ENCODE measurements at regions not wholly inside any gene's neighbourhood (a gene's known extent, or its start where the extent isn't known, plus 50 kb on each side); places are given as distances from the start of the nearest gene placed in this dataset.

GRCh38 chr1:38120552-38121230, 74.1 kb upstream of the POU3F1 start:
- H3K9me3 Mint-ChIP-seq (ENCODE audit: low read depth, unreplicated experiment): no peaks in the 10 kb centered on the region
- no TSS peak for BruUV-seq (replicated peaks)
- peaks cover 3% of the 10 kb centered on the region for H3K36me3 Mint-ChIP-seq (ENCODE audit: insufficient read depth, unreplicated experiment)
- CTCF ChIA-PET: no interaction called here
- H3K4me1 Mint-ChIP-seq (ENCODE audit: low read depth, unreplicated experiment): no peaks in the 10 kb centered on the region
- DNase-seq: no peak
- no peak overlapping the region for H3K27ac Mint-ChIP-seq (ENCODE audit: unreplicated experiment)
- peaks cover 96% of the 10 kb centered on the region for H3K27me3 Mint-ChIP-seq (ENCODE audit: unreplicated experiment)
- TF ChIP-seq CTCF (IDR thresholded peaks at IDR 0.05; ENCODE audit: unreplicated experiment): no peak
- H3K4me3 Mint-ChIP-seq (ENCODE audit: low read depth, unreplicated experiment): no peak overlapping the region
- intact Hi-C loops (cut with micrococcal nuclease; ENCODE audit: unreplicated experiment): no loop called here

GRCh38 chr1:38118976-38119375, 72.4 kb upstream of the POU3F1 start:
- CTCF ChIA-PET: no interaction called here
- intact Hi-C loops (cut with micrococcal nuclease; ENCODE audit: unreplicated experiment): no loop called here
- H3K27ac Mint-ChIP-seq (ENCODE audit: unreplicated experiment): no peak overlapping the region

GRCh38 chr1:38117444-38117887, 70.9 kb upstream of the POU3F1 start:
- H3K27me3 Mint-ChIP-seq (ENCODE audit: unreplicated experiment): peaks cover 99% of the 10 kb centered on the region
- no peak overlapping the region for H3K4me3 Mint-ChIP-seq (ENCODE audit: low read depth, unreplicated experiment)
- CTCF ChIA-PET: no interaction called here
- no peak for TF ChIP-seq CTCF (IDR thresholded peaks at IDR 0.05; ENCODE audit: unreplicated experiment)
- H3K27ac Mint-ChIP-seq (ENCODE audit: unreplicated experiment): no peak overlapping the region
- intact Hi-C loops (cut with micrococcal nuclease; ENCODE audit: unreplicated experiment): no loop called here
- no peak for DNase-seq
- BruUV-seq (replicated peaks): no TSS peak
- H3K9me3 Mint-ChIP-seq (ENCODE audit: low read depth, unreplicated experiment): no peaks in the 10 kb centered on the region
- H3K36me3 Mint-ChIP-seq (ENCODE audit: insufficient read depth, unreplicated experiment): peaks cover 3% of the 10 kb centered on the region
- no peaks in the 10 kb centered on the region for H3K4me1 Mint-ChIP-seq (ENCODE audit: low read depth, unreplicated experiment)

More at GRCh38 chr1:38118976-38119375, 72.4 kb upstream of the POU3F1 start:
- H3K27me3 Mint-ChIP-seq (ENCODE audit: unreplicated experiment): peaks cover 96% of the 10 kb centered on the region
- H3K4me3 Mint-ChIP-seq (ENCODE audit: low read depth, unreplicated experiment): no peak overlapping the region
- peaks cover 3% of the 10 kb centered on the region for H3K36me3 Mint-ChIP-seq (ENCODE audit: insufficient read depth, unreplicated experiment)
- H3K4me1 Mint-ChIP-seq (ENCODE audit: low read depth, unreplicated experiment): no peaks in the 10 kb centered on the region
- TF ChIP-seq CTCF (IDR thresholded peaks at IDR 0.05; ENCODE audit: unreplicated experiment): no peak
- no peaks in the 10 kb centered on the region for H3K9me3 Mint-ChIP-seq (ENCODE audit: low read depth, unreplicated experiment)
- DNase-seq: no peak
- no TSS peak for BruUV-seq (replicated peaks)

DNA sequence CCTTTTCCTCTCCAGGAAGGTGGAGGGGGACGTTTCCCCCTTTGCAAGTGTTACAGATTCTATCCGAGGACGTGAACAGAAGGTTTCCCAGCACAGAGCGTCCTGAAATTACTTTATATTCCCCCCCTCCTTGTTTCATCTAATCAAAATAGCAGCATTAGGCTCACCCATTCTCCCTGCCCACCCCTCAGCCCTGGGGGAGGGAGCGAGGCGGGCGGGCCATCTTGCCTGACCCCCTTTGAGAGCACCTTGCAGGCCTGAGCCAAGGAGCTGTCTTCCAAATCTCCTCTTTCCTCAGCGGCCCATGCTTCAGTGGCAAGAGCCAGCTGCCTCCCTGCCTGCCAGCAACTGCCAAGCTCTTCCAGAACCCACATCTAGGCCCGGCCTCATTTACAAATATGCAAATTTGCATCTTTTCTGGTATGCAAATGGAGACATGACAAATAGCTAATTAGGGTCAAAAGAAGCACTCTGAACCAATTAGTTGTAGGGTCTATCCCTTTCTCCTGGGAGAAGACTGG, 69.1 kb upstream of the POU3F1 start:
- Mint-ChIP-seq H3K4me1 (ENCODE audit: low read depth, unreplicated experiment) (no peaks in the 10 kb centered on the region), H3K36me3 (ENCODE audit: insufficient read depth, unreplicated experiment) (peaks cover 3% of the 10 kb centered on the region), H3K27ac (ENCODE audit: unreplicated experiment) (no peak overlapping the region), H3K27me3 (ENCODE audit: unreplicated experiment) (peaks cover 99% of the 10 kb centered on the region), H3K4me3 (ENCODE audit: low read depth, unreplicated experiment) (no peak overlapping the region), H3K9me3 (ENCODE audit: low read depth, unreplicated experiment) (no peaks in the 10 kb centered on the region)
- no TSS peak for BruUV-seq (replicated peaks)
- TF ChIP-seq CTCF (IDR thresholded peaks at IDR 0.05; ENCODE audit: unreplicated experiment): no peak
- DNase-seq: no peak
- CTCF ChIA-PET: interaction anchor here (0.6 kb wide), 1 partner anchor 136 kb away, joined by 3 read pairs; no protein-coding TSS in a partner anchor
- intact Hi-C loops (cut with micrococcal nuclease; ENCODE audit: unreplicated experiment): no loop called here

All from Calu3 (cell line).